ENCODE measurements at regions not wholly inside any gene's neighbourhood (a gene's known extent, or its start where the extent isn't known, plus 50 kb on each side); places are given as distances from the start of the nearest gene placed in this dataset.

- ATAC-seq (no peak), DNase-seq (no peak), FAIRE-seq (no peak)
- WGBS, 2 donors: 44 to 62% methylated on average over 1 of the region's 1 CpG
- intact Hi-C loops (cut with DNase I): no loop called here
- TF ChIP-seq, protein P1, sequence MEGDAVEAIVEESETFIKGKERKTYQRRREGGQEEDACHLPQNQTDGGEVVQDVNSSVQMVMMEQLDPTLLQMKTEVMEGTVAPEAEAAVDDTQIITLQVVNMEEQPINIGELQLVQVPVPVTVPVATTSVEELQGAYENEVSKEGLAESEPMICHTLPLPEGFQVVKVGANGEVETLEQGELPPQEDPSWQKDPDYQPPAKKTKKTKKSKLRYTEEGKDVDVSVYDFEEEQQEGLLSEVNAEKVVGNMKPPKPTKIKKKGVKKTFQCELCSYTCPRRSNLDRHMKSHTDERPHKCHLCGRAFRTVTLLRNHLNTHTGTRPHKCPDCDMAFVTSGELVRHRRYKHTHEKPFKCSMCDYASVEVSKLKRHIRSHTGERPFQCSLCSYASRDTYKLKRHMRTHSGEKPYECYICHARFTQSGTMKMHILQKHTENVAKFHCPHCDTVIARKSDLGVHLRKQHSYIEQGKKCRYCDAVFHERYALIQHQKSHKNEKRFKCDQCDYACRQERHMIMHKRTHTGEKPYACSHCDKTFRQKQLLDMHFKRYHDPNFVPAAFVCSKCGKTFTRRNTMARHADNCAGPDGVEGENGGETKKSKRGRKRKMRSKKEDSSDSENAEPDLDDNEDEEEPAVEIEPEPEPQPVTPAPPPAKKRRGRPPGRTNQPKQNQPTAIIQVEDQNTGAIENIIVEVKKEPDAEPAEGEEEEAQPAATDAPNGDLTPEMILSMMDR (IDR thresholded peaks at IDR 0.05): no peak
- Histone ChIP-seq H3K4me1 (no peaks in the 10 kb centered on the region), H3K4me3 (no peak overlapping the region), H3K27me3 (no peaks in the 10 kb centered on the region), H3K9me3 (no peaks in the 10 kb centered on the region), H3K27ac (no peak overlapping the region), H3K36me3 (no peaks in the 10 kb centered on the region)
Measured at GRCh38 chr10:121330563-121330962, 267.7 kb downstream of the FGFR2 start.

DNA sequence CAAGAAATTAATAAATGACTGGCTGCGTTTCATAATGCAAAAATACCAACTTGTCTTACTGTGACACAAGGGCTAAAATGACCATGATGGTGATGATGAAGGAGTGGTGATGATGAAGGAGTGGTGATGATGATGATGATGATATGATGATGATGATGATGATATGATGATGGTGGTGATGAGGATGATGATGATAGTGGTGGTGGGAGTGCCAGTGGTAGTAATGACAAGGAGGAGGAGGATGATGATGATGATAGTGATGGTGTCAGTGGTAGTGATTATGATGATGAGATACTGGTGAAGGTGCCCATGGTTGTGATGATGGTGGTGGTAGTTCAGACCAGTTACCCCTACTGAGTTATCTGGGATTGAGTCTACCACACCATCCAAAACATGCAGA, 265.9 kb downstream of the FGFR2 start:
- Histone ChIP-seq H3K27ac (no peak overlapping the region), H3K4me1 (no peaks in the 10 kb centered on the region), H3K9me3 (no peaks in the 10 kb centered on the region), H3K4me3 (no peak overlapping the region), H3K27me3 (no peaks in the 10 kb centered on the region), H3K36me3 (no peaks in the 10 kb centered on the region)
- TF ChIP-seq, protein P1 (IDR thresholded peaks at IDR 0.05): no peak
- no peak for FAIRE-seq
- no peak for DNase-seq
- no peak for ATAC-seq
- WGBS, 2 donors: 29 to 30% methylated on average over 1 of the region's 1 CpG
- intact Hi-C loops (cut with DNase I): no loop called here

DNA sequence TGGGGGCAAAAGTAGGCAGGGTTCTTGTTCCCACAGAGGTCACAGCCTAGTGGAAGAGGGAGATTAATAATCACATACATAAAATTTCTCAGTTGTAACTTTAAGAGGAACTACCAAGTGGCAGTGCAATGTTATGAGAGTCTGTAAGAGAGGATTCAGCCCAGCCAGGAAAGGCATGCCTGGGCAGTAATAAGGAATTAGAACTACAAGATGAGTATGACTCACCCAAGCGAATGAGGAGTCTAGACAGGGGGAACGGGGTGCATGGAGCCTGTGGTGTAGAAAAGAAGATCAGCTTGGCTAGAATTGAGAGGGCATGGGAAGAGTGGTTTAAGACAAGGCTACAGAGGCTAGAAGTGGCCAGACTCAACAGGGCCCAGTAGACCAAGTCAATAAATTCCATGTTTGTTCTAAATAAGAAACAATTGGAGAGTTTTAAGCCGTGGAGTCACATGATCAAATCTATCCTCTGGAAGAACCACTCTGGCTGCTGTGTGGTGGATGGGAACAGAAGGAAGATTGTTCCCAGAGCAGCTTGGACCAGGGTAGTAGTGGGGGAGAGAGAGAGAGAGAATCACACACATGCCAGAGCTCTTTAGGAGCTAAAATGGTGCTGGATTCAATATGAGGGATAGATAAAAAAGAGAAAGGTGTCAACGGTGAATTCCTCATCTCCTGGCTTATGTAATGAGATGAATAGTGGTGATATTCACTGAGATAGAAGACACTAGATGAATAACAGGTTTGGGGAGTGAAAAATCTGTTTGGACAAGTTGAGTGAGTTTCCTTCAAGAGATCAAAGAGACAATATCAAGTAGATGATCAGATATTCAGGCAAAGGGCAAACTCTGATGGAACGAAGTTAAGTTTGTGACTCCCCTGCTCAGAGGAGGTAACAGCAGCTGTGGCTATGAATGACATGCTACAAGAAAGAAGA, 265.1 kb downstream of the FGFR2 start:
- no peak overlapping the region for H3K4me3 ChIP-seq
- FAIRE-seq: no peak
- WGBS, 2 donors: 72 to 83% methylated on average over 5 of the region's 5 CpGs
- no peak for DNase-seq
- no peak overlapping the region for H3K27ac ChIP-seq
- no peaks in the 10 kb centered on the region for H3K9me3 ChIP-seq
- intact Hi-C loops (cut with DNase I): no loop called here
- H3K36me3 ChIP-seq: no peaks in the 10 kb centered on the region
- no peaks in the 10 kb centered on the region for H3K4me1 ChIP-seq
- TF ChIP-seq, protein P1 (IDR thresholded peaks at IDR 0.05): no peak
- ATAC-seq: no peak
- no peaks in the 10 kb centered on the region for H3K27me3 ChIP-seq

GRCh38 chr10:121335386-121335925, 262.8 kb downstream of the FGFR2 start:
- intact Hi-C loops (cut with DNase I): no loop called here
- 64 to 73% methylated on average over 7 of the region's 7 CpGs for WGBS, 2 donors
- TF ChIP-seq, protein P1 (IDR thresholded peaks at IDR 0.05): no peak
- Histone ChIP-seq H3K27me3 (no peaks in the 10 kb centered on the region), H3K4me3 (no peak overlapping the region), H3K9me3 (no peaks in the 10 kb centered on the region), H3K36me3 (no peaks in the 10 kb centered on the region), H3K27ac (no peak overlapping the region), H3K4me1 (no peaks in the 10 kb centered on the region)
- ATAC-seq (no peak), FAIRE-seq (no peak), DNase-seq (no peak)

- Histone ChIP-seq H3K9me3 (no peaks in the 10 kb centered on the region), H3K27me3 (no peaks in the 10 kb centered on the region), H3K36me3 (no peaks in the 10 kb centered on the region), H3K4me1 (no peaks in the 10 kb centered on the region), H3K27ac (no peak overlapping the region), H3K4me3 (no peak overlapping the region)
- DNase-seq (no peak), ATAC-seq (peak in 3 of 4 donors; percentile 88 to 94 (median 94)), FAIRE-seq (no peak)
- WGBS, 2 donors: 10 to 14% methylated on average over 5 of the region's 5 CpGs
- intact Hi-C loops (cut with DNase I): no loop called here
- TF ChIP-seq, protein P1 (IDR thresholded peaks at IDR 0.05): no peak
Measured at GRCh38 chr10:121337427-121337826, 260.8 kb downstream of the FGFR2 start.
